Activated CD8-positive, alpha-beta memory T cell treated with anti-CD3 and anti-CD28 coated beads, Interleukin-2, amount 10 ng/mL, durations not matched to agents 7 days and 5 days (primary cell): ENCODE measurements at regions not wholly inside any gene's neighbourhood (a gene's known extent, or its start where the extent isn't known, plus 50 kb on each side); places are given as distances from the start of the nearest gene placed in this dataset.

Source experiments
- ATAC-seq: fragments of 150-1000 bp; cut with Tn5 transposase; one replicate; pipeline ENCODE4 v1.10.0; 2021; ENCODE audit warnings: moderate library complexity
- CTCF ChIA-PET: fragments of 350-600 bp; sonication (Branson Sonifier 250); formaldehyde crosslinking; loops from one replicate; lab custom pipeline; 2021; ENCODE audit warnings: antibody characterized with exemption; lab: Charles Lee
- DNase-seq: peaks from one replicate; pipeline ENCODE4 v3.0.0-alpha.2; 2020
- H3K27ac Mint-ChIP-seq: one replicate; pipeline ENCODE4 v1.8.0; 2021; ENCODE audit warnings: mild to moderate bottlenecking, mixed read lengths
- H3K27me3 Mint-ChIP-seq: one replicate; pipeline ENCODE4 v1.8.0; 2021; ENCODE audit warnings: mixed read lengths
- H3K36me3 Mint-ChIP-seq: one replicate; pipeline ENCODE4 v1.8.0; 2021; ENCODE audit warnings: mild to moderate bottlenecking, mixed read lengths
- H3K4me1 Mint-ChIP-seq: one replicate; pipeline ENCODE4 v1.8.0; 2021; ENCODE audit warnings: mixed read lengths
- H3K4me3 Mint-ChIP-seq: one replicate; pipeline ENCODE4 v1.8.0; 2021; ENCODE audit warnings: mild to moderate bottlenecking, moderate library complexity, mixed read lengths
- H3K9me3 Mint-ChIP-seq: one replicate; pipeline ENCODE4 v1.8.0; 2022; ENCODE audit warnings: low read depth, mixed read lengths

- ATAC-seq (no peak), DNase-seq (no peak)
- Mint-ChIP-seq H3K4me1 (no peaks in the 10 kb centered on the region), H3K36me3 (peaks cover under 1% of the 10 kb centered on the region), H3K27me3 (no peaks in the 10 kb centered on the region), H3K27ac (no peak overlapping the region), H3K4me3 (no peak overlapping the region), H3K9me3 (peaks cover 33% of the 10 kb centered on the region)
- CTCF ChIA-PET, result no interaction called here
Observed at GRCh38 chr19:56959205-56959604, 118.7 kb upstream of the PEG3 start.

GRCh38 chr19:56960959-56961543 lies 120.5 kb upstream of the PEG3 start:
- Mint-ChIP-seq H3K9me3 (peaks cover 32% of the 10 kb centered on the region), H3K27ac (no peak overlapping the region), H3K27me3 (no peaks in the 10 kb centered on the region), H3K4me3 (no peak overlapping the region), H3K36me3 (peaks cover 4% of the 10 kb centered on the region), H3K4me1 (no peaks in the 10 kb centered on the region)
- no peak for DNase-seq
- ATAC-seq, result no peak
- CTCF ChIA-PET, result no interaction called here

- Mint-ChIP-seq H3K9me3 (peaks cover 16% of the 10 kb centered on the region), H3K4me1 (no peaks in the 10 kb centered on the region), H3K27me3 (no peaks in the 10 kb centered on the region), H3K27ac (no peak overlapping the region), H3K4me3 (no peak overlapping the region), H3K36me3 (peaks cover 4% of the 10 kb centered on the region)
- DNase-seq (no peak), ATAC-seq (no peak)
- CTCF ChIA-PET, result no interaction called here
Observed at GRCh38 chr19:56964410-56964920, 123.9 kb upstream of the PEG3 start.

- H3K27ac Mint-ChIP-seq, result no peak overlapping the region
- peaks cover 16% of the 10 kb centered on the region for H3K9me3 Mint-ChIP-seq
- no peaks in the 10 kb centered on the region for H3K4me1 Mint-ChIP-seq
- H3K4me3 Mint-ChIP-seq, result no peak overlapping the region
- H3K36me3 Mint-ChIP-seq, result peaks cover 4% of the 10 kb centered on the region
- H3K27me3 Mint-ChIP-seq, result no peaks in the 10 kb centered on the region
- no peak for ATAC-seq
- DNase-seq, result no peak
- CTCF ChIA-PET, result no interaction called here
Observed at GRCh38 chr19:56966225-56966696, 125.7 kb upstream of the PEG3 start.

GRCh38 chr19:56966697-56967299 lies 126.3 kb upstream of the PEG3 start:
- H3K36me3 Mint-ChIP-seq, result peaks cover 4% of the 10 kb centered on the region
- CTCF ChIA-PET, result no interaction called here
- H3K4me3 Mint-ChIP-seq, result no peak overlapping the region
- peaks cover 15% of the 10 kb centered on the region for H3K9me3 Mint-ChIP-seq
- ATAC-seq (no peak), DNase-seq (no peak)
- H3K27ac Mint-ChIP-seq, result no peak overlapping the region
- no peaks in the 10 kb centered on the region for H3K27me3 Mint-ChIP-seq
- H3K4me1 Mint-ChIP-seq, result no peaks in the 10 kb centered on the region

- no peak overlapping the region for H3K27ac Mint-ChIP-seq
- ATAC-seq, result no peak
- H3K4me3 Mint-ChIP-seq, result no peak overlapping the region
- CTCF ChIA-PET, result no interaction called here
- H3K36me3 Mint-ChIP-seq, result peaks cover 4% of the 10 kb centered on the region
- H3K27me3 Mint-ChIP-seq, result no peaks in the 10 kb centered on the region
- no peak for DNase-seq
- no peaks in the 10 kb centered on the region for H3K4me1 Mint-ChIP-seq
- H3K9me3 Mint-ChIP-seq, result peaks cover 12% of the 10 kb centered on the region
Observed at GRCh38 chr19:56969156-56969555, 128.6 kb upstream of the PEG3 start.

- peaks cover 12% of the 10 kb centered on the region for H3K9me3 Mint-ChIP-seq
Observed at GRCh38 chr19:56969759-56970178, 129.2 kb upstream of the PEG3 start.

GRCh38 chr19:56971230-56971629 lies 130.7 kb upstream of the PEG3 start:
- H3K27ac Mint-ChIP-seq, result no peak overlapping the region
- CTCF ChIA-PET, result no interaction called here
- no peak for DNase-seq
- no peak overlapping the region for H3K4me3 Mint-ChIP-seq
- H3K36me3 Mint-ChIP-seq, result no peaks in the 10 kb centered on the region
- H3K4me1 Mint-ChIP-seq, result no peaks in the 10 kb centered on the region
- no peaks in the 10 kb centered on the region for H3K27me3 Mint-ChIP-seq
- peaks cover 13% of the 10 kb centered on the region for H3K9me3 Mint-ChIP-seq
- ATAC-seq, result no peak

More at GRCh38 chr19:56969759-56970178, 129.2 kb upstream of the PEG3 start:
- no peaks in the 10 kb centered on the region for H3K36me3 Mint-ChIP-seq
- no peaks in the 10 kb centered on the region for H3K27me3 Mint-ChIP-seq
- DNase-seq, result no peak
- H3K27ac Mint-ChIP-seq, result no peak overlapping the region
- H3K4me1 Mint-ChIP-seq, result no peaks in the 10 kb centered on the region
- H3K4me3 Mint-ChIP-seq, result no peak overlapping the region
- CTCF ChIA-PET, result no interaction called here
- ATAC-seq, result no peak

- CTCF ChIA-PET, result no interaction called here
- no peaks in the 10 kb centered on the region for H3K36me3 Mint-ChIP-seq
- H3K27me3 Mint-ChIP-seq, result no peaks in the 10 kb centered on the region
- DNase-seq, result no peak
- no peaks in the 10 kb centered on the region for H3K4me1 Mint-ChIP-seq
- H3K9me3 Mint-ChIP-seq, result peaks cover 16% of the 10 kb centered on the region
- ATAC-seq, result no peak
- H3K4me3 Mint-ChIP-seq, result no peak overlapping the region
- H3K27ac Mint-ChIP-seq, result no peak overlapping the region
Observed at GRCh38 chr19:56972291-56972841, 131.8 kb upstream of the PEG3 start.

GRCh38 chr19:56973713-56974555 lies 133.4 kb upstream of the PEG3 start:
- no peaks in the 10 kb centered on the region for H3K36me3 Mint-ChIP-seq
- no peak overlapping the region for H3K4me3 Mint-ChIP-seq
- H3K27ac Mint-ChIP-seq, result no peak overlapping the region
- CTCF ChIA-PET, result no interaction called here
- peaks cover 18% of the 10 kb centered on the region for H3K9me3 Mint-ChIP-seq
- no peak for DNase-seq
- H3K27me3 Mint-ChIP-seq, result no peaks in the 10 kb centered on the region
- H3K4me1 Mint-ChIP-seq, result no peaks in the 10 kb centered on the region
- no peak for ATAC-seq

GRCh38 chr19:56974556-56975207 lies 134.2 kb upstream of the PEG3 start:
- no peaks in the 10 kb centered on the region for H3K36me3 Mint-ChIP-seq
- CTCF ChIA-PET, result no interaction called here
- ATAC-seq (no peak), DNase-seq (no peak)
- no peak overlapping the region for H3K4me3 Mint-ChIP-seq
- no peaks in the 10 kb centered on the region for H3K4me1 Mint-ChIP-seq
- H3K27ac Mint-ChIP-seq, result no peak overlapping the region
- H3K9me3 Mint-ChIP-seq, result peaks cover 21% of the 10 kb centered on the region
- no peaks in the 10 kb centered on the region for H3K27me3 Mint-ChIP-seq

- no peak for DNase-seq
- H3K9me3 Mint-ChIP-seq, result peaks cover 27% of the 10 kb centered on the region
- CTCF ChIA-PET, result no interaction called here
- peaks cover 1% of the 10 kb centered on the region for H3K36me3 Mint-ChIP-seq
- H3K27me3 Mint-ChIP-seq, result no peaks in the 10 kb centered on the region
- no peaks in the 10 kb centered on the region for H3K4me1 Mint-ChIP-seq
- H3K27ac Mint-ChIP-seq, result no peak overlapping the region
- ATAC-seq, result no peak
- no peak overlapping the region for H3K4me3 Mint-ChIP-seq
Observed at GRCh38 chr19:56976300-56976699, 135.8 kb upstream of the PEG3 start.
